Skin of body (tissue), 1 donor: ENCODE measurements at regions not wholly inside any gene's neighbourhood (a gene's known extent, or its start where the extent isn't known, plus 50 kb on each side); places are given as distances from the start of the nearest gene placed in this dataset.
"Not testable (repeated sequence)": the region's sequence is repeated elsewhere in the genome, so short reads cannot be mapped to it uniquely, and the experiment has no call there.

Experiments used
- DNase-seq: peaks from one replicate; lab custom pipeline; 2025; lab: John Stamatoyannopoulos, UW

GRCh38 chr7:68148440-68148839 is 1151.8 kb downstream of the TYW1 start:
- DNase-seq, result no peak

- no peak for DNase-seq
Observed at GRCh38 chr7:68152205-68152604, 1155.6 kb downstream of the TYW1 start.

- no peak for DNase-seq
Observed at GRCh38 chr7:68155676-68156075, 1159.0 kb downstream of the TYW1 start.

GRCh38 chr7:68158686-68159295 is 1162.2 kb downstream of the TYW1 start:
- DNase-seq, result no peak

- DNase-seq, result no peak
Observed at GRCh38 chr7:68162712-68163111, 1166.1 kb downstream of the TYW1 start.

- DNase-seq, result no peak
Observed at GRCh38 chr7:68166525-68166924, 1169.9 kb downstream of the TYW1 start.

GRCh38 chr7:68173513-68173912 is 1176.9 kb downstream of the TYW1 start:
- DNase-seq, result no peak

- peak; percentile 67 for DNase-seq
Observed at GRCh38 chr7:68176974-68177373, 1180.3 kb downstream of the TYW1 start.

- DNase-seq, result peak; percentile 89
Observed at GRCh38 chr7:68180761-68181160, 1184.1 kb downstream of the TYW1 start.

- no peak for DNase-seq
Observed at GRCh38 chr7:68183176-68183575, 1186.5 kb downstream of the TYW1 start.

- peak; percentile 34 for DNase-seq
Observed at GRCh38 chr7:68185631-68186456, 1189.2 kb downstream of the TYW1 start.

- no peak for DNase-seq
Observed at GRCh38 chr7:68187532-68187931, 1190.9 kb downstream of the TYW1 start.

- DNase-seq, result no peak
Observed at GRCh38 chr7:68192941-68193340, 1196.3 kb downstream of the TYW1 start.

- not testable (repeated sequence) for DNase-seq
Observed at GRCh38 chr7:68195642-68196041, 1199.0 kb downstream of the TYW1 start.

- no peak for DNase-seq
Observed at GRCh38 chr7:68200051-68200670, 1203.5 kb downstream of the TYW1 start.

- DNase-seq, result no peak
Observed at GRCh38 chr7:68203251-68203650, 1206.6 kb downstream of the TYW1 start.

GRCh38 chr7:68205826-68206225 is 1209.2 kb downstream of the TYW1 start:
- DNase-seq, result no peak

- DNase-seq, result no peak
Observed at GRCh38 chr7:68206946-68207485, 1210.4 kb downstream of the TYW1 start.

GRCh38 chr7:68207676-68208075 is 1211.0 kb downstream of the TYW1 start:
- no peak for DNase-seq

GRCh38 chr7:68209486-68209885 is 1212.9 kb downstream of the TYW1 start:
- DNase-seq, result no peak

- no peak for DNase-seq
Observed at GRCh38 chr7:68213838-68214237, 1217.2 kb downstream of the TYW1 start.

- peak; percentile 80 for DNase-seq
Observed at GRCh38 chr7:68216051-68216450, 1219.4 kb downstream of the TYW1 start.
